Adipocyte (in vitro differentiated cells): ENCODE measurements at regions not wholly inside any gene's neighbourhood (a gene's known extent, or its start where the extent isn't known, plus 50 kb on each side); places are given as distances from the start of the nearest gene placed in this dataset.
"Not testable (repeated sequence)": the region's sequence is repeated elsewhere in the genome, so short reads cannot be mapped to it uniquely, and the experiment has no call there.

ENCODE experiments used
- DNase-seq: peaks from one replicate; pipeline ENCODE4 v3.0.0-alpha.2; 2015; ENCODE audit warnings: low read depth
- H3K27me3 ChIP-seq: replicated peaks from 2 replicates; pipeline ENCODE4 v1.7.0; 2013; ENCODE audit warnings: mild to moderate bottlenecking, low read length, moderate library complexity; ENCODE audit not compliant: control insufficient read depth, insufficient read depth
- H3K36me3 ChIP-seq: 2 replicates; pipeline ENCODE4 v1.7.0; 2013; ENCODE audit warnings: low read length, mild to moderate bottlenecking, moderate library complexity; ENCODE audit not compliant: control insufficient read depth, insufficient read depth, severe bottlenecking
- H3K4me1 ChIP-seq: 2 replicates; pipeline ENCODE4 v1.7.0; 2013; ENCODE audit warnings: mild to moderate bottlenecking, low read length, moderate library complexity; ENCODE audit not compliant: control insufficient read depth, insufficient read depth
- H3K4me3 ChIP-seq: 2 replicates; pipeline ENCODE4 v1.7.0; 2013; ENCODE audit warnings: mild to moderate bottlenecking, low read length, moderate library complexity
- H3K9ac ChIP-seq: 2 replicates; pipeline ENCODE4 v1.7.0; 2013; ENCODE audit warnings: mild to moderate bottlenecking, low read length, moderate library complexity
- H3K9me3 ChIP-seq: 2 replicates; pipeline ENCODE4 v1.7.0; 2013; ENCODE audit warnings: mild to moderate bottlenecking, low read length, moderate library complexity; ENCODE audit not compliant: control insufficient read depth

DNA sequence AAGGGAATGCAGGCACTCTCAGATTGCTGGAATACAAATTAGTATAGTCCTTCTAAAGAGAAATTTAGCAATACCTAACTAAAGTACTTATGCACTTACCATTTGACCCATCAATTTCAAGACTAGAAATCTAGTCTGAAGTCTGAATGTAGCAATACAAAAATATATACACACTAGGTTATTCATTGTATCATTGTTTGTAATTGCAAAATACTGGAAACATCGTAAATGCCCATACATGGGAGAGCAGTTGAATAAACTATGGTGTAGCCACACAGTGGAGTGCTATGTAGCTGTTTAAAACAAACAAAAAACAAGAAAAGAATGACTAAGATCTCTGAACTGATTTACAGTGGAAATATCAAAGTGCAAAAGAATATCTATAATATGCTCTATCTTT is 346.4 kb downstream of the ZNF674 start:
- H3K9ac ChIP-seq = no peak overlapping the region
- DNase-seq = peak; percentile 61
- H3K4me1 ChIP-seq = no peaks in the 10 kb centered on the region
- peaks cover 9% of the 10 kb centered on the region for H3K9me3 ChIP-seq
- H3K4me3 ChIP-seq = no peak overlapping the region
- H3K27me3 ChIP-seq = peaks cover 17% of the 10 kb centered on the region
- H3K36me3 ChIP-seq = no peaks in the 10 kb centered on the region

DNA sequence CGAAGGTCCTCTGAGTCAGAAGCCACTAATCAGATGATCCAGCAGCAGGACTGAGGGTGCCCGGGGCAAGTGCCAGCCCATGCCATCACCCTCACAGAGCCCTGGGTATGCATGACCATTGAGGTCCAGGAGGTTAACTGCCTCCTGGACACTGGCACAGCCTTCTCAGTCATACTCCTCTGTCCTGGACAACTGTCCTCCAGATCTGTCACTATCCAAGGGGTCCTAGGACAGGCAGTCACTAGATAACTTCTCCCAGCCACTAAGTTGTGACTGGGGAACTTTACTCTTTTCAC is 358.5 kb downstream of the ZNF674 start:
- H3K9ac ChIP-seq = not testable (repeated sequence)

DNA sequence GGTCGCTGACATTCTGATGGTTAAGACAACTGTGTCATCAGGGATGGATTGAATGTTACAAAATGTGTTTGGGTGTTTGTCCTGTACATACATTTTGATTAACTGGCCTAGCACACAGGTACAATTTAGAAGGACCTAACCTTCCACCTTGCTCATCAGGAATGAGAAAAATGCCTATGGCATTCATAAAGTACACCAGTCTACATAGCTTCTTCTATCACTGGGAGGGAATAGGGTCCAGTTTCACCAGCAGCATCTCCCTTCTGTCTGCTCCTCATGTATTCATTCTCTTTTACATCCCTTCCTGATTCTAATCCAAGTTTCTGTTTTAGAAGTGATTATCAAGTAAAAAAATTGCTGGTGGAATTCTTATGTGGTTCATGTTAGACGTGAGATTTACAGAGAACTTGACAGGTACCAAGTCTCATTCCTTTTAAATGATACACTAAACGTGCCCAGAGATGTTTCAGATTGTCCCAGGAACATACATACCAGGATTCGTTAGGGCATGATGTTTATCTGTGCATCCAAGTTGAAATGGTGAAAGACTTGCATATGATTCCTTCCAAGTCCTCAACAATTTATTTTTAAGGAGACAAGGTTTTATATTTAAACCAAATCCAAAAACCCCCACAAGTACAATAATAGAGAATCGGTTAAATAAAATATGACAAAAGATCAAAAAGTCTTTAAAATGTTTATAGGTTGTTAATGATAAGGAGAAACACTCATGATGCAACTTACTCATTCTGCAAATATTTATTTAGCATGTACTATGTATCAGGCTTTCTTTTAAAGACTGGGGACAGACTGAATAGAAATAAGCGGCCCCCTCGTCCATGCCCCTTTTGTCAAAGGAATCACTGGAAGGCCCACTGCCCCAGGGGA is 359.1 kb downstream of the ZNF674 start:
- Histone ChIP-seq H3K9ac (no peak overlapping the region), H3K27me3 (peaks cover 20% of the 10 kb centered on the region), H3K4me3 (no peak overlapping the region), H3K36me3 (no peaks in the 10 kb centered on the region), H3K4me1 (no peaks in the 10 kb centered on the region), H3K9me3 (peaks cover under 1% of the 10 kb centered on the region)
- no peak for DNase-seq

More for the DNA sequence above, 358.5 kb downstream of the ZNF674 start:
- H3K9me3 ChIP-seq, H3K4me1 ChIP-seq, H3K36me3 ChIP-seq, DNase-seq, H3K4me3 ChIP-seq: not testable (repeated sequence)
- peaks cover 23% of the 10 kb centered on the region for H3K27me3 ChIP-seq

DNA sequence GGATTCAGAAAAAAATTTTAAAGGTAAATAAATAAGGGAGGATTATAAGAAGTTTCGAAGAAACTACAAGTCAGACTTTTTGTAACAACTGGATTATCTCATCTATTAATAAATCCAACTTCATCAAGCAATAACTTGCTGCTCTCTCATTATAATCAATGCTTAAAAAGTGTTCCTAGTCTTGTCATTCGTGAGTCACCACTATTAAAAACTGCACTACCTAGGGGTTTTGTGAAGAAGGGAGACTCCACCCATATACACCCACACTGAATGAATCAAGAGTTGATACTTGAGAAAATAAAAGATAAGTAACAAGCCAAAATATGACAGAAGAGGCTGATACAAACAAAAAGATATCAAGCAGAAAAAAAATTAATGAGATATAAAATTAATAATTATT is 360.5 kb downstream of the ZNF674 start:
- H3K4me1 ChIP-seq = no peaks in the 10 kb centered on the region
- no peaks in the 10 kb centered on the region for H3K9me3 ChIP-seq
- H3K27me3 ChIP-seq = peaks cover 9% of the 10 kb centered on the region
- no peak for DNase-seq
- H3K4me3 ChIP-seq = no peak overlapping the region
- no peaks in the 10 kb centered on the region for H3K36me3 ChIP-seq
- H3K9ac ChIP-seq = no peak overlapping the region

DNA sequence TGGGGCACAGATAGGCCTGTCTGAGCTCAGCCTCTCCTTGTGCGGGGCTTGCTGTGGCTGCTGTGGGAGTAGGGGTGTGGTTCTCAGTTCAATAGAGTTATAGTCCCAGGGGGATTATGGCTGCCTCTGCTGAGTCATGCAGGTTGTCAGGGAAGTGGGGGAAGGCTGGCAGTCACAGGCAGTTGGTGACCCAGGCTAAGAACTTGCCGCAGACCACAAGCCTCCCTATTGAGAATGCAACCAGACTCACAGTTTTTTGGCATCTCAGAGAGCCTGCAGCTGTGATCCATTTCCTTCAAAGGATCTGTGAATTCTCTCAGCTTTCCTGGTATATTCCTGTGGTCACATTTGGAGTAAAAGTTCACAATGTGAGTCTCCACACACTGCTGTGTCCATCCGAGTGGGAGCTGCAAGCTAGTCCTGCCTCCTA is 364.9 kb downstream of the ZNF674 start:
- Histone ChIP-seq H3K9me3 (no peaks in the 10 kb centered on the region), H3K9ac (no peak overlapping the region), H3K4me3 (no peak overlapping the region), H3K4me1 (no peaks in the 10 kb centered on the region), H3K27me3 (no peaks in the 10 kb centered on the region), H3K36me3 (no peaks in the 10 kb centered on the region)
- peak; percentile 77 for DNase-seq

DNA sequence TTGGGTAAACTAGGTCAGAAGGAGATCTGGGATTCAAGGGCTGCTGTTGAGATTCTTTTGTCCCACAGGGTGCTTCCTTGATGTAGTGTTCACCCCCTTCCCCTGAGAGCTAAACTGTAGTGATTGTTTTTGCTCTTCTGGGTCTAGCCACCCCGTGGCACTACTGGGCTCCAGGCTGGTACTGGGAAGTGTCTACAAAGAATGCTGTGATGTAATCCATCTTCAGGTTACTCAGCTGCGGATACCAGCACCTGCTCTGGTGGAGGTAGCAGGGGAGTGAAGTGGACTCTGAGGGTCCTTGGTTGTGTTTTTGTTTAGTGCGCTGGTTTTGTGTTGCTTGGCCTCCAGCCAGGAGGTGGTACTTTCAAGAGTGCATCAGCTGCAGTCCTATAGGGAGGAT is 365.5 kb downstream of the ZNF674 start:
- Histone ChIP-seq H3K4me3 (no peak overlapping the region), H3K9me3 (no peaks in the 10 kb centered on the region), H3K9ac (no peak overlapping the region), H3K4me1 (no peaks in the 10 kb centered on the region), H3K27me3 (no peaks in the 10 kb centered on the region), H3K36me3 (no peaks in the 10 kb centered on the region)
- DNase-seq = no peak

DNA sequence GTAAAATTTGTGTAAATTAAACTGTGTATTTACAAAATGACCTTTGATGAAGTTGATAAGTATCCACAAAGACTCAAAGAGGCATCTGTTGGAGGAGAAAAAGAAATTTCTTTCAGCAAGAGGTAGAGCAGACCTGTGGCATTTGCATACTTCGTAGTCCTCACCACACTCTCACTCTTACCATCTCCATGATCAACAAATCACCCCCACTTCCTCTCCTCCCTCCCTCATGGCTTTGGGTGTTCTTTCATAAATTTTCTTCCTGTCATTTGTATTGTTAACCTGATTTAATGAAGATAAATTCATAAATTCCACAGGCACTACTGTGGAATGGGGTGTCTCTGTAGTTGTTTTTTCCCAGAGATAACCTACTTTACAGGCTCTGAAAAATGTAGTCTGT is 366.5 kb downstream of the ZNF674 start:
- H3K9ac ChIP-seq = no peak overlapping the region
- no peak for DNase-seq

DNA sequence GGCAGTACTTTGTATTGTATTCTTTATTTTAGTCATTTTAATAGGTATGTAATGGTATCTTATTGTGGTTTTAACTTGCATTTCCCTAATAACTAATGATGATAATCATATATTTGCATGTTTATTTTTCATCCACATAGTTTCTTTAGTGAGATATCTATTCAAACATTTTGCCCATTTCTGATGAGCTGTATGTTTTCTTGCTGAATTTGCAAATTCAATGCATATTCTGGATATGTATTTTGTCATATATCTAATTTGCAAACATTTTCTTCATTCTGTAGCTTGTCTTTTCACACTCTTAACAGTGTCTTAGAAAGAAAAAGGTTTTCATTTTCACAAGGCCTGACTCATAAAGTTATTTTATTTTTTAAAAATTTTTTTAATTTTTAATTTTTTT is 372.1 kb downstream of the ZNF674 start:
- peaks cover 2% of the 10 kb centered on the region for H3K27me3 ChIP-seq
- no peaks in the 10 kb centered on the region for H3K4me1 ChIP-seq
- H3K36me3 ChIP-seq = no peaks in the 10 kb centered on the region
- DNase-seq = no peak
- peaks cover 3% of the 10 kb centered on the region for H3K9me3 ChIP-seq
- H3K9ac ChIP-seq = no peak overlapping the region
- no peak overlapping the region for H3K4me3 ChIP-seq

More for the DNA sequence above, 366.5 kb downstream of the ZNF674 start:
- Histone ChIP-seq H3K36me3 (no peaks in the 10 kb centered on the region), H3K27me3 (no peaks in the 10 kb centered on the region), H3K9me3 (peaks cover under 1% of the 10 kb centered on the region), H3K4me1 (no peaks in the 10 kb centered on the region), H3K4me3 (no peak overlapping the region)

DNA sequence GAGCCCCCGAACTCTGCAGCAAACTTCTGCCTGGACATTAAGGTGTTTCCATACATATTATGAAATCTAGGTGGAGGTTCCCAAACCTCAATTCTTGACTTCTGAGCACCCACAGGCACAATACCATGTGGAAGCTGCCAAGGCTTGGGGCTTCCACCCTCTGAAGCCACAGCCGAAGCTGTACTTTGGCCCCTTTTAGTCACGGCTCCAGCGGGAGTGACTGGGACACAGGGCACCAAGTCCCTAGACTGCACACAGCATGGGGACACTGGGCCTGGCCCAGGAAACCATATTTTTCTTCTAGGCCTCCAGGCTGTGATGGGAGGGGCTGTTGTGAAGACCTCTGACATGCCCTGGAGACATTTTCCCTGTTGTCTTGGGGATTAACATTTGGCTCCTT is 373.8 kb downstream of the ZNF674 start:
- not testable (repeated sequence) for H3K9ac ChIP-seq, H3K9me3 ChIP-seq, DNase-seq, H3K4me1 ChIP-seq, H3K27me3 ChIP-seq, H3K4me3 ChIP-seq, H3K36me3 ChIP-seq

DNA sequence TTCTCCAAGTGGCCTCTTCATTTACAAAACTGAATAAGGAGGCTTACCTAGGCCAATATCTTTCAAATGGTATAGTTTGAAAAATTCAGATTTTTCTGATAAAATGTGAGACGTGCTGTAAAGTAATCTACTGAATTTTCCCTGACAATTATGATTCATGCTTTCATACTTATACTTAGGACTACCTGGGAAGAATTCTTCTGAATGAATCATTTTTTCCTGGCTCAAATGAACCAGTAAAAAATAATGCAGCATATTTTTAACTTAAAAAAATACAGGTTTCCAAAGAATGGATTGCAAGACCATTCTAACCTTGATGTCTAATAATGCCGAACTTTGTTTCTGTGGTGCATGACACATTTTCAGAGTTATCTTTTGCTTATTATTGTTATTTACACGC is 375.4 kb downstream of the ZNF674 start:
- Histone ChIP-seq H3K4me1 (no peaks in the 10 kb centered on the region), H3K27me3 (peaks cover 6% of the 10 kb centered on the region), H3K9ac (no peak overlapping the region), H3K4me3 (no peak overlapping the region), H3K9me3 (peaks cover 3% of the 10 kb centered on the region), H3K36me3 (no peaks in the 10 kb centered on the region)
- DNase-seq = no peak

DNA sequence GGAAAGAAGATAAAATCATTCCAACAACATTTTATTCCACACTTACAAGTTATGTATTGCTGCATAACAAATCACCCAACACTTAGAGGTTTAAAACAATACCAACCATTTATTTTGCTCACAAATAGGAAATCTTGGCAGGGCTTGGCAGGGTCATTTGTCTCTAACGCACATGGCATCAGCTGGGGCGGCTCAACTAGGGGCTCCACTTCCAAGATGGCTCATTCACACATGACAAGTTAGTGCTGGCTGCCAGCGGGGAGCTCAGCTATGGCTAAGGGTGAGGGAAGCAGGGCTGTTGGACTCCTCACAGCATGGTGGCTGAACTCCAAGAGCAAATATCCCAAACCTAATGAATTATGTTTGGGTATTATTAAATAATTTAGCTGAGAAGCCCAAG is 377.0 kb downstream of the ZNF674 start:
- H3K36me3 ChIP-seq = no peaks in the 10 kb centered on the region

DNA sequence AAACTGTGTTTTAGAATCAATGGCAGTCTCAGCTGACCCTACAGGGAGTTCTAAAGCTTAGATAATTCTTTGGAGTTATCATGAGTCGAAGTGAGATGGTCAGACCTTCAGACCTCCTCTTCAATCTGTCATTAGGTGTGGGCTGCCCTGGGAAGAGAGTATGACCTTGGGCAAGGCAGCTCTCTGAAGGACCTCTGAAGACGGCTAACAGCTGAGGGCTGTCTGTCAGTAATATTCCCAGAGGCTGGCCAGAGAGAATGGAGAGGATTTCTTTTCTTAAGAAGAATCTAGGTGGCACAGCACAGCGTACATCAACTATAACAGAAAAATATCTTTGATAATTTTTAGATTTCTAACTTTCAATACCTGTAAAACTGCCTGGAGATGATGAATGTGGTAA is 379.4 kb downstream of the ZNF674 start:
- Histone ChIP-seq H3K9ac (no peak overlapping the region), H3K4me1 (no peaks in the 10 kb centered on the region), H3K36me3 (no peaks in the 10 kb centered on the region), H3K27me3 (peaks cover 15% of the 10 kb centered on the region), H3K9me3 (no peaks in the 10 kb centered on the region), H3K4me3 (no peak overlapping the region)
- DNase-seq = no peak

More for the DNA sequence above, 377.0 kb downstream of the ZNF674 start:
- Histone ChIP-seq H3K4me1 (no peaks in the 10 kb centered on the region), H3K27me3 (peaks cover 15% of the 10 kb centered on the region), H3K9me3 (no peaks in the 10 kb centered on the region), H3K9ac (no peak overlapping the region), H3K4me3 (no peak overlapping the region)
- DNase-seq = no peak
